Fibroblast of lung (primary cell): ENCODE measurements at regions not wholly inside any gene's neighbourhood (a gene's known extent, or its start where the extent isn't known, plus 50 kb on each side); places are given as distances from the start of the nearest gene placed in this dataset.

ENCODE experiments used
- DNase-seq, 2 donors: peaks; one replicate each; pipeline versions ENCODE4 v3.0.0 to v3.0.0-alpha.2; 2010; ENCODE audit warnings: low read depth in 2 of 2
- H2AFZ ChIP-seq: 2 replicates; pipeline ENCODE4 v1.5.1; 2012; ENCODE audit warnings: low read length, control low read depth, inconsistent platforms
- H3K27ac ChIP-seq: 2 replicates; pipeline ENCODE4 v1.5.1; 2011; ENCODE audit warnings: low read length, control low read depth; ENCODE audit not compliant: insufficient read depth
- H3K27me3 ChIP-seq: 2 replicates; pipeline ENCODE4 v1.5.1; 2011; ENCODE audit warnings: mild to moderate bottlenecking, low read length; ENCODE audit not compliant: control insufficient read depth, insufficient read depth
- H3K36me3 ChIP-seq: 2 replicates; pipeline ENCODE4 v1.5.1; 2011; ENCODE audit warnings: low read length; ENCODE audit not compliant: control insufficient read depth, insufficient read depth
- H3K4me1 ChIP-seq: 2 replicates; pipeline ENCODE4 v1.5.1; 2011; ENCODE audit warnings: low read length; ENCODE audit not compliant: control insufficient read depth, insufficient read depth; ENCODE audit errors: extremely low read depth
- H3K4me2 ChIP-seq: 2 replicates; pipeline ENCODE4 v1.5.1; 2011; ENCODE audit warnings: low read length, control low read depth; ENCODE audit not compliant: insufficient read depth; ENCODE audit errors: extremely low read depth
- H3K4me3 ChIP-seq, 4 experiments: fragments of 200-600 bp in 1 of 4; sonication (generic) in 1 of 4; replicated peaks in 1 of 4; 2 replicates each; pipeline ENCODE4 v1.5.1; 2011 to 2016; ENCODE audit warnings: low read length in 4 of 4, low read depth in 3 of 4, mild to moderate bottlenecking in 3 of 4, control low read depth in 2 of 4, inconsistent platforms in 1 of 4, mixed read lengths in 1 of 4; ENCODE audit not compliant: insufficient read depth in 1 of 4; ENCODE audit errors: control extremely low read depth in 1 of 4
- H3K79me2 ChIP-seq: 2 replicates; pipeline ENCODE4 v1.5.1; 2012; ENCODE audit warnings: mild to moderate bottlenecking, low read length, inconsistent platforms; ENCODE audit not compliant: control insufficient read depth, insufficient read depth
- H3K9ac ChIP-seq: 2 replicates; pipeline ENCODE4 v1.5.1; 2011; ENCODE audit warnings: mild to moderate bottlenecking, low read length, control low read depth; ENCODE audit not compliant: insufficient read depth
- H3K9me3 ChIP-seq: 2 replicates; pipeline ENCODE4 v1.5.1; 2012; ENCODE audit warnings: low read depth, low read length; ENCODE audit not compliant: control insufficient read depth, insufficient read depth
- H4K20me1 ChIP-seq: 2 replicates; pipeline ENCODE4 v1.5.1; 2011; ENCODE audit warnings: low read length; ENCODE audit not compliant: control insufficient read depth, insufficient read depth; ENCODE audit errors: extremely low read depth
- EZH2 ChIP-seq: IDR thresholded peaks from 2 replicates; pipeline ENCODE4 v1.5.1; 2012; ENCODE audit warnings: low read length, control low read depth, mild to moderate bottlenecking; ENCODE audit errors: missing control alignments
- TF ChIP-seq, protein P1 (sequence below), 2 donors: IDR thresholded peaks in 1 of 2; conservative IDR thresholded peaks in 1 of 2; 1 replicate in 1 of 2; 2 replicates in 1 of 2; pipeline ENCODE4 v1.5.1; 2011 to 2012; ENCODE audit warnings: low read length in 2 of 2, control low read depth in 1 of 2, inconsistent platforms in 1 of 2, low read depth in 1 of 2, mild to moderate bottlenecking in 1 of 2

DNA sequence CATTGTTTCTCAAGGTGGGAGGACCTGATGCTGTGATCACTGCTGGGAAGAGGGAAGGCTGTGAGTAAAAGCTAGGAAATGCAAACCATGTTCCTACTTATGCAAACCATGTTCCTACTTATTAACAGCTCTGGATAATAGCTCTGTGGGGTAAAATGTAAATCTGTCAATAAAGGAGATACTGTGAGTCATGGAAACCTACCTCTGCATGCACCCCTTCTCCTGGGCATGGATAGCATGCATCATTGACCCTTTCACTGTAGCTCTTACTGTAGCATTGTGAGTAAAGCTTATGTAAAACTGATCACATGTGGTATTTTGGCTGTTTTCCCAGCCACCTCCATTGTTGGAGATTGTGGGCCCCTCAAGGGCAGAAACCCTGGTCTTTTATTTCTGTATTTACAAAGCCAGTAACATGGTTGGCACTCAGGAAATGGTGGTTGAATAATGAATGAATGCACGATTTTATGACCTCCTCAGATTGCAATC, 253.7 kb downstream of the GRIN2B start:
- Histone ChIP-seq H3K4me1 (no peaks in the 10 kb centered on the region), H3K4me3 (no peak overlapping the region), H3K79me2 (no peaks in the 10 kb centered on the region), H3K27me3 (no peaks in the 10 kb centered on the region), H3K36me3 (no peaks in the 10 kb centered on the region), H3K4me2 (no peak overlapping the region), H3K27ac (no peak overlapping the region), H2AFZ (no peak overlapping the region), H3K9ac (no peak overlapping the region), H3K9me3 (no peaks in the 10 kb centered on the region), H4K20me1 (no peaks in the 10 kb centered on the region)
- peak in 1 of 2 donors; percentile 21 for DNase-seq
- TF ChIP-seq, protein P1, sequence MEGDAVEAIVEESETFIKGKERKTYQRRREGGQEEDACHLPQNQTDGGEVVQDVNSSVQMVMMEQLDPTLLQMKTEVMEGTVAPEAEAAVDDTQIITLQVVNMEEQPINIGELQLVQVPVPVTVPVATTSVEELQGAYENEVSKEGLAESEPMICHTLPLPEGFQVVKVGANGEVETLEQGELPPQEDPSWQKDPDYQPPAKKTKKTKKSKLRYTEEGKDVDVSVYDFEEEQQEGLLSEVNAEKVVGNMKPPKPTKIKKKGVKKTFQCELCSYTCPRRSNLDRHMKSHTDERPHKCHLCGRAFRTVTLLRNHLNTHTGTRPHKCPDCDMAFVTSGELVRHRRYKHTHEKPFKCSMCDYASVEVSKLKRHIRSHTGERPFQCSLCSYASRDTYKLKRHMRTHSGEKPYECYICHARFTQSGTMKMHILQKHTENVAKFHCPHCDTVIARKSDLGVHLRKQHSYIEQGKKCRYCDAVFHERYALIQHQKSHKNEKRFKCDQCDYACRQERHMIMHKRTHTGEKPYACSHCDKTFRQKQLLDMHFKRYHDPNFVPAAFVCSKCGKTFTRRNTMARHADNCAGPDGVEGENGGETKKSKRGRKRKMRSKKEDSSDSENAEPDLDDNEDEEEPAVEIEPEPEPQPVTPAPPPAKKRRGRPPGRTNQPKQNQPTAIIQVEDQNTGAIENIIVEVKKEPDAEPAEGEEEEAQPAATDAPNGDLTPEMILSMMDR (conservative IDR thresholded peaks at IDR 0.05 in 1 of 2, IDR thresholded peaks at IDR 0.05 in 1 of 2; ENCODE audit: low read depth in 1 of 2, low read length in 2 of 2), result no peak
- TF ChIP-seq EZH2, result no peak

DNA sequence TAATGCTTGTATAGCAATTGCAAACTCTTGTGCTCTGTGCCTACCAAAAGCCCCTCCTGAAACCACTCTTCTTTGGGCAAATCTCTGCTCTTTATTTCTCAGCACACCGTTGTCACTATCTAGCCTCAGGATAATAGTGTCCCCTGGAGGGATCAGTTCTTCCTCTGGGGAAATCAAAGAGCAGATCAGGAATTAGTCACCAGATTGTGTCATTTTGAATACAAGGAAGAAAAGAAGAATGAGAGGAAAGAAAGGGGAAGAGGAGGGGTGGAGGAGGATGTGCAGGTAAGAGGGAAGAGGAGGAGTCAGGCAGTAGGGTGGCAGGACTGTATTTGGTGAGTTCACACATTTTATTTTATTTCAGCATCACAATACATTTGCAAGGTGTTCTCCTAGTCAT, 256.4 kb downstream of the GRIN2B start:
- Histone ChIP-seq H3K4me2 (no peak overlapping the region), H3K79me2 (no peaks in the 10 kb centered on the region), H3K9ac (no peak overlapping the region), H4K20me1 (no peaks in the 10 kb centered on the region), H3K27ac (no peak overlapping the region), H3K36me3 (no peaks in the 10 kb centered on the region), H3K9me3 (no peaks in the 10 kb centered on the region), H3K27me3 (no peaks in the 10 kb centered on the region), H3K4me3 (no peak overlapping the region), H3K4me1 (no peaks in the 10 kb centered on the region), H2AFZ (no peak overlapping the region)
- DNase-seq, result no peak
- TF ChIP-seq, protein P1 (conservative IDR thresholded peaks at IDR 0.05 in 1 of 2, IDR thresholded peaks at IDR 0.05 in 1 of 2; ENCODE audit: low read depth in 1 of 2, low read length in 2 of 2), result no peak
- TF ChIP-seq EZH2, result no peak

DNA sequence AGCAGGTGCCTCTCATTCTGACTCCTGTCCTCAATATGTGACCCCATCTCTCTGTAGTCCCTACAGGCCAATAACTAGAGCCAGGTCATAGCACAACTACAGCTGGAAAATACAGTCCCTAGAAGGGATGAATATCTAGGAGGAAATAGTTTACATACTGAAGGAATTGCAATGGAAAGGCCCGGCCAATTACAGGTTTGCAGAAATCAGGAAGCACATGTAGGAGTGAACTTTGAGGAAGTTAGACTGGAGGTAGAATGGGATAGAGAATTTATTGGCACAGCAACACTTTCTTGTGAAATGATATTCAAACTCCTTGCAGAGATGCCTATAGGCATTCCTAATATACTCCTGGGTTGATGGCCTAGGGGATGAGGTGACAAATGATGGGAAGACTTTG, 257.3 kb downstream of the GRIN2B start:
- no peak overlapping the region for H3K27ac ChIP-seq
- no peaks in the 10 kb centered on the region for H3K4me1 ChIP-seq
- no peaks in the 10 kb centered on the region for H3K9me3 ChIP-seq
- no peaks in the 10 kb centered on the region for H4K20me1 ChIP-seq
- no peak overlapping the region for H3K9ac ChIP-seq
- no peak overlapping the region for H3K4me3 ChIP-seq
- H3K36me3 ChIP-seq, result no peaks in the 10 kb centered on the region
- no peak overlapping the region for H2AFZ ChIP-seq
- no peaks in the 10 kb centered on the region for H3K27me3 ChIP-seq
- TF ChIP-seq, protein P1 (conservative IDR thresholded peaks at IDR 0.05 in 1 of 2, IDR thresholded peaks at IDR 0.05 in 1 of 2; ENCODE audit: low read depth in 1 of 2, low read length in 2 of 2), result no peak
- TF ChIP-seq EZH2, result no peak
- DNase-seq, result no peak
- H3K4me2 ChIP-seq, result no peak overlapping the region
- H3K79me2 ChIP-seq, result no peaks in the 10 kb centered on the region
